IPS DF 6.9 (cell line): ENCODE measurements at regions not wholly inside any gene's neighbourhood (a gene's known extent, or its start where the extent isn't known, plus 50 kb on each side); places are given as distances from the start of the nearest gene placed in this dataset.
"Not testable (repeated sequence)": the region's sequence is repeated elsewhere in the genome, so short reads cannot be mapped to it uniquely, and the experiment has no call there.

Source experiments
- DNase-seq: peaks from one replicate; pipeline ENCODE4 v3.0.0-alpha.2; 2013; ENCODE audit warnings: low read depth, low spot score
- H3K27ac ChIP-seq: one replicate; pipeline ENCODE4 v1.5.1; 2013; ENCODE audit warnings: low read length, control low read depth
- H3K27me3 ChIP-seq: 2 replicates; pipeline ENCODE4 v1.6.1; 2013; ENCODE audit warnings: mild to moderate bottlenecking, low read length; ENCODE audit not compliant: control insufficient read depth, insufficient read depth
- H3K36me3 ChIP-seq: 2 replicates; pipeline ENCODE4 v1.6.1; 2013; ENCODE audit warnings: low read length; ENCODE audit not compliant: control insufficient read depth, insufficient read depth
- H3K4me1 ChIP-seq: 2 replicates; pipeline ENCODE4 v1.6.1; 2013; ENCODE audit warnings: low read length; ENCODE audit not compliant: control insufficient read depth, insufficient read depth
- H3K4me3 ChIP-seq: 2 replicates; pipeline ENCODE4 v1.5.1; 2013; ENCODE audit warnings: mild to moderate bottlenecking, low read length
- H3K9me3 ChIP-seq: 2 replicates; pipeline ENCODE4 v1.6.1; 2013; ENCODE audit warnings: low read length, inconsistent platforms; ENCODE audit not compliant: control insufficient read depth, insufficient read depth
- WGBS: extraction: QIAGEN DNeasy Blood & Tissue Kit; methylation state at CpG from one replicate; pipeline ENCODE4 v1.1.7; 2013; ENCODE audit warnings: mixed read lengths, missing lambda C conversion rate; ENCODE audit not compliant: insufficient read length, insufficient coverage; 5-methylcytosine and 5-hydroxymethylcytosine counted together

DNA sequence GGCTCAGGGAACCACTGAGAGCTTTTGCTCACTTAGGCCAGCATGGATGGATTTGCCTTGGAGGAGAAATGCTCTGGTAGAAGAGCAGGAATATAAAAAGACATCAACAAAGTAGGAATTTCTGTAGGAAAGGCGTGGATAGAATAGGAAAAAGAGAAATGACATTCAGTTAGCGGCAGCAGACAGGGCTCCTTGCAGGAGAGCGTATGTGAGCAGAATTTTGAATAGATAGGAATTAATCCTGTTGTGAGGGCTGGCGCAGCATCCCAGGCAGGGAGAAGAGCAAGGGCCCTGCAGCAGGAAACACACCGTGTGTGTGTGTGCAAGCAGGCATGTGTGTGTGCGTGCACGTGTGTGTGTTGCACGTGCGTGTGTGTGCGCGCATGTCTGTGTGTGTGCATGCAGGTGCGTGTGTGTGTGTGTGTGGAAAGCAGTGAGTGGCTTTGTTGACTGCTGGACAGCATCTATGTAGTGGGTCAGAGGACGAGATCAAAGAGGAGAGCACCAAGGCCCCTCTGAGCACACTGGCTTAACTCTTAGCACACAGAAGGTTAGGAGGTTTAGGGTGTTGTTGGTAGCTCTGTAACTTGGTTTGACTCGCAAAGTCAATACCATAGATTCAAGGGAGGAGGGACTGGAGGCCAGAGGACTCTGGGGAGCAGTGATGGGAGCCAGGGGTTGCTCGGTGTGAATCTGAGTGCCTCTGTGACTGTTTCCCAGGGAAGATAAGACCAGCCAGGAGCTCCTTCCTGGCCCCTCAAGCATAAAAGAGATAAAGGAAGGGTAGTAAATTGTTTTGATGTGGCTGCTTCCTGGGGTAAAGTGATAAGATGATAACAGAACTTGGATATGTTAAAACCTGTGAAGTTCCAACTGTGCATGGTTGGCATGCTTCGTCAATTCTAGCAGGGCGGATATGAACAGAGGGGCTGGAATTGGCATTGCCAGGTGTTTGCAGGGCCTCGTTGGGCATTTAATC lies 639.5 kb downstream of the NR2F2 start:
- Histone ChIP-seq H3K9me3 (no peaks in the 10 kb centered on the region), H3K27ac (no peak overlapping the region), H3K27me3 (no peaks in the 10 kb centered on the region), H3K36me3 (no peaks in the 10 kb centered on the region), H3K4me1 (no peaks in the 10 kb centered on the region), H3K4me3 (no peak overlapping the region)
- no peak for DNase-seq
- no CpG with 5 or more reads among the region's 18 CpGs for WGBS

DNA sequence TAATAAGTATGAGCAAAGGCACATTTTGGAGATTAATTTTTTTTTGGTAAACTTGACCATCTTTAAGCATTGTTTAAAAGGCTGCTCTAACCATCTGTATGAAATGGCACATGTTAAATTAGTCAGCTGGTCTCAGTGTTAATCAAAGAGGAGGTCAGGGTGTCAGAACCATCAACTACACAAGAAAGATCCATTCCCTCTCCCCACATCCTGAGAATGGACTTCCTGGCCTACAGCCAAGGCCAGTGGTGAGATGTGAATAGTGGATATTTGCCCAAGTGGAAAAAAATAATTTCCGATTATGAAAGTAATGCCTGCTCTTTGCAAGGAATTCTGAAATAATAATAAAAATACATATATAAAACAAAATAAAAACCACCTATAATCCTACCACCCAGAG lies 641.7 kb downstream of the NR2F2 start:
- Histone ChIP-seq H3K27me3 (no peaks in the 10 kb centered on the region), H3K9me3 (no peaks in the 10 kb centered on the region), H3K36me3 (no peaks in the 10 kb centered on the region), H3K4me1 (no peaks in the 10 kb centered on the region), H3K4me3 (no peak overlapping the region), H3K27ac (no peak overlapping the region)
- WGBS: no CpG with 5 or more reads among the region's 1 CpG
- no peak for DNase-seq

DNA sequence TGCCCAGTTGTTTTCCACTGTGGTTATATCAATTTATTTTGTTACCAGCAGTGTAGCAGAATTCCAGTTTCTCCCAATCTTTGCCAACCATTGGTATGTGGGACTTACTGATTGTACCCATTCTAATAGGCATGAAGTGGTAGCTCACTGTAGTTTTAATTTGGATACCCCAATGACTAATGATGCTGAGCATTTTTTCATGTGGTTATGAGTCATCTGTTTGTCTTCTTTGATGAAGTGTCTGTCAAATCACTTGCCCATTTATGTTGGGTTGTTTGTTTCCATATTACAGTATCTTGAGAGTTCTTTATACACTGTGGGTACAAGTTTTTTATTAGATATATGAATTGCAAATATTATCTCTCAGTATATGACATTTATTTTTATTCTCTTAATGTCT lies 644.3 kb downstream of the NR2F2 start:
- Histone ChIP-seq H3K4me1 (no peaks in the 10 kb centered on the region), H3K27ac (no peak overlapping the region), H3K27me3 (no peaks in the 10 kb centered on the region), H3K36me3 (no peaks in the 10 kb centered on the region), H3K9me3 (no peaks in the 10 kb centered on the region), H3K4me3 (no peak overlapping the region)
- no peak for DNase-seq

DNA sequence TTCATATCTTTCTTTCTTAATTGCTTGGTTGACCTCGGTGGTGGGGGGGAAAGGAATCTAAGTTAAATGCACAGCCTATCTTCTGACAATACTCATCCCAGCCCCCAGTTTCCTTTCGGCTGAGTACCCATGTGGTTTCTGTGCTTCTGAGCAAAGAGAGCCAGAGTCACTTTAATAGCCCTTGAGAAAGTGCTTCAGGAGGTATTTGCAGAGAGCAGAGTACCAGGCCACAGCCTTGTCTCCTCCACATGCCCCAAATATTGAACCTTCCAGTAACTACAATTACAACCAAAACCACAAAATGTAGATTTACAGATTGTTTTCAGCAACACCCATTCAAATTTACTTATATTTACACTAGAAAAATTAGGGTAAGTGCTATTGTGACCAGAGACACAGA lies 647.4 kb downstream of the NR2F2 start:
- no peaks in the 10 kb centered on the region for H3K27me3 ChIP-seq
- WGBS: no CpG with 5 or more reads among the region's 2 CpGs
- H3K27ac ChIP-seq: no peak overlapping the region
- no peaks in the 10 kb centered on the region for H3K4me1 ChIP-seq
- no peak overlapping the region for H3K4me3 ChIP-seq
- DNase-seq: no peak
- no peaks in the 10 kb centered on the region for H3K36me3 ChIP-seq
- H3K9me3 ChIP-seq: no peaks in the 10 kb centered on the region

DNA sequence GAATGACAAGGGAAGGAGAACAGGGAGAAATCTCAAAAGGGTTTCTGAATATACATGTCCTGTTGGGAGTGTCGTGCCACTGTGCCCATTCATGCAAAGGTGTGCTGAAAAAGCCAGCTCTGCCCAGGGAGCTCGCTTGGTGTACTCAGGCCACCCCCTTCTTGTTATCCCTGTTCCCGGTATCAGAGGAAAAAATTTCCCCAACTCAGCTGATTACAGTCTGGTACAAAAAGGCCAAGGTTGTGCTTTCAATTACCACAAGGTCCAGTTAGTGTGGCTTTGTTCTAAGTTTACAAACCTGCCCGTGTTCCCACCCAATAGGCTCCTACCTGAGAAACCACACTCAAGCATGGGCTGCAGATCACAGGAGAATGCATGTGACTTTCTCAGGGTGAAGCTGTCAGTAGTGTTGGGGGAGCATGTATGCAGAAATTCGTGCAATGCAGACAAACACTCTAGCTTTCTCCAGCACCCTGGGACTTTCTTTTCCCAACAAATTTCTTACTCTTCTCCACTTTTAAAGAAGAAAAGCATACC lies 648.5 kb downstream of the NR2F2 start:
- DNase-seq: no peak
- Histone ChIP-seq H3K27ac (no peak overlapping the region), H3K27me3 (no peaks in the 10 kb centered on the region), H3K4me1 (no peaks in the 10 kb centered on the region), H3K36me3 (no peaks in the 10 kb centered on the region), H3K4me3 (no peak overlapping the region), H3K9me3 (no peaks in the 10 kb centered on the region)
- WGBS: no CpG with 5 or more reads among the region's 5 CpGs

DNA sequence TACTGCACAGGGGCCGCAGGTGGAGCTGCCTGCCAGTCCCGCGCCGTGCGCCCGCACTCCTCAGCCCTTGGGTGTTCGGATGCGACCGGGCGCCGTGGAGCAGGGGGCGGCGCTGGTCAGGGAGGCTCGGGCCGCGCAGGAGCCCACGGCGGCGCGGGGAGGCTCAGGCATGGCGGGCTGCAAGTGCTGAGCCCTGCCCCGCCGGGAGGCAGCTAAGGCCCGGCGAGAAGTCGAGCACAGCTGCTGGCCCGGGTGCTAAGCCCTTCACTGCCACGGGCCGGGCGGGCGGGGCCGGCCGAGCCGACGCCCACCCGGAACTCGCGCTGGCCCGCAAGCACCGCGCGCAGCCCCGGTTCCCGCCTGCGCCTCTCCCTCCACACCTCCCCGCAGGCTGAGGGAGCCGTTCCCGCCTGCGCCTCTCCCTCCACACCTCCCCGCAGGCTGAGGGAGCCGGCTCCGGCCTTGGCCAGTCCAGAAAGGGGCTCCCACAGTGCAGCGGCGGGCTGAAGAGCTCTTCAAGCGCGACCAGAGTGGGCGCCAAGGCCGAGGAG lies 653.7 kb downstream of the NR2F2 start:
- not testable (repeated sequence) for H3K27me3 ChIP-seq, H3K27ac ChIP-seq, H3K4me3 ChIP-seq, H3K9me3 ChIP-seq, H3K4me1 ChIP-seq, DNase-seq, H3K36me3 ChIP-seq
- no CpG with 5 or more reads among the region's 58 CpGs for WGBS

- no peaks in the 10 kb centered on the region for H3K36me3 ChIP-seq
- H3K4me1 ChIP-seq: no peaks in the 10 kb centered on the region
- DNase-seq: no peak
- WGBS: no CpG with 5 or more reads among the region's 5 CpGs
- no peaks in the 10 kb centered on the region for H3K9me3 ChIP-seq
- no peaks in the 10 kb centered on the region for H3K27me3 ChIP-seq
- H3K4me3 ChIP-seq: no peak overlapping the region
- no peak overlapping the region for H3K27ac ChIP-seq
Observed at GRCh38 chr15:96992817-96993216, 662.3 kb downstream of the NR2F2 start.

DNA sequence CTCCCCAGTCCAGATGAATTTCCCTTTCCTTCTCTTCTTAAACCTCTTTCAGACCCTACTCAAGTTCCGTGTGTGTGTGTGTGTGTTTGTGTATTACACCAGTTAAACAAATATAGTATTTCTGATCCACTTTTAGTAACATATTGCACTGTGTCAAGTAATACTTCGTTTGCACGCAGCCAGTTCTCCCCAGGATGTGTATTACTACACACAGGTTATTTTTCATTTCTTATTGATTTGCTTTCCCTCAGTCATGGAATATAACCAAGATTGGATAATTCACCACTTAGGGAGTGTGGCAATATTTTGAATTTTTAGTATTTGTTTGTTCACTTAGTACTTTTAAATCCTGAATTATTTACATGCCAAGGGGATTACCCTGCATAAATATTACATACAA lies 667.0 kb downstream of the NR2F2 start:
- no peak overlapping the region for H3K4me3 ChIP-seq
- no peak overlapping the region for H3K27ac ChIP-seq
- no CpG with 5 or more reads among the region's 3 CpGs for WGBS
- H3K36me3 ChIP-seq: no peaks in the 10 kb centered on the region
- no peaks in the 10 kb centered on the region for H3K4me1 ChIP-seq
- H3K27me3 ChIP-seq: no peaks in the 10 kb centered on the region
- DNase-seq: no peak
- no peaks in the 10 kb centered on the region for H3K9me3 ChIP-seq

GRCh38 chr15:97009031-97009431 lies 678.5 kb downstream of the NR2F2 start:
- no peak overlapping the region for H3K27ac ChIP-seq
- DNase-seq: no peak
- no peaks in the 10 kb centered on the region for H3K4me1 ChIP-seq
- H3K9me3 ChIP-seq: no peaks in the 10 kb centered on the region
- WGBS: no CpG with 5 or more reads among the region's 6 CpGs
- peaks cover 2% of the 10 kb centered on the region; the same call in 1 of the 2 replicates for H3K27me3 ChIP-seq
- H3K4me3 ChIP-seq: no peak overlapping the region
- H3K36me3 ChIP-seq: no peaks in the 10 kb centered on the region

GRCh38 chr15:97012986-97013385 lies 682.5 kb downstream of the NR2F2 start:
- WGBS: no CpG with 5 or more reads among the region's 6 CpGs
- DNase-seq: no peak
- no peaks in the 10 kb centered on the region for H3K36me3 ChIP-seq
- no peaks in the 10 kb centered on the region for H3K9me3 ChIP-seq
- no peaks in the 10 kb centered on the region for H3K4me1 ChIP-seq
- H3K27me3 ChIP-seq: peaks cover 2% of the 10 kb centered on the region; the same call in 1 of the 2 replicates
- H3K4me3 ChIP-seq: no peak overlapping the region
- H3K27ac ChIP-seq: no peak overlapping the region
